Hippocampal formation (tissue), 2 donors: ENCODE measurements at regions not wholly inside any gene's neighbourhood (a gene's known extent, or its start where the extent isn't known, plus 50 kb on each side); places are given as distances from the start of the nearest gene placed in this dataset.

Experiments used
- DNase-seq, 2 donors: peaks; one replicate each; lab custom pipeline; 2025; lab: John Stamatoyannopoulos, UW

- no peak for DNase-seq
These were observed 359.7 kb downstream of the FAM181B start for GRCh38 chr11:82373781-82374542.

GRCh38 chr11:82365351-82365750 lies 368.3 kb downstream of the FAM181B start:
- DNase-seq: no peak

- DNase-seq: no peak
These were observed 377.3 kb downstream of the FAM181B start for GRCh38 chr11:82356316-82356715.

GRCh38 chr11:82355313-82355823 lies 378.3 kb downstream of the FAM181B start:
- no peak for DNase-seq

- no peak for DNase-seq
These were observed 406.8 kb downstream of the FAM181B start for GRCh38 chr11:82326853-82327252.

- no peak for DNase-seq
These were observed 412.5 kb downstream of the FAM181B start for GRCh38 chr11:82321206-82321605.

DNA sequence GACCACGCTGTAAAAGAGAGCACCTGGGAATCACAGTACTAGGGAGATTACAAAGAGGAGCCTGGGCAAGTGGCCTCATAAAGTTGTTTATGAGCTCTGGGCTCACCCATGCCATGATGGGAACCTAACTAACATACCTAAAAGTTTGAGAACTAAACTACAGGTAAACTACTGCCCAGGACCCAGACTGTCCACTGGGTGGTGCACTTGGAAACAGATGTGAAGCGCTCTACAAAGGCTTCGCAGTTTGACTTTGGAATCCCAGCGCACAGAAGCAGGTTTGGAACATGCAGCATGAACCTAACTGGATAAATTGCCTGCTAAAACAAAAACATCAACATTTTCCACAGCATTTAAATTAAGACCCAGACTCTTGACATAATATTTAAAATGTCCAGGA lies 418.6 kb downstream of the FAM181B start:
- peak in 1 of 2 donors; percentile 1 for DNase-seq

DNA sequence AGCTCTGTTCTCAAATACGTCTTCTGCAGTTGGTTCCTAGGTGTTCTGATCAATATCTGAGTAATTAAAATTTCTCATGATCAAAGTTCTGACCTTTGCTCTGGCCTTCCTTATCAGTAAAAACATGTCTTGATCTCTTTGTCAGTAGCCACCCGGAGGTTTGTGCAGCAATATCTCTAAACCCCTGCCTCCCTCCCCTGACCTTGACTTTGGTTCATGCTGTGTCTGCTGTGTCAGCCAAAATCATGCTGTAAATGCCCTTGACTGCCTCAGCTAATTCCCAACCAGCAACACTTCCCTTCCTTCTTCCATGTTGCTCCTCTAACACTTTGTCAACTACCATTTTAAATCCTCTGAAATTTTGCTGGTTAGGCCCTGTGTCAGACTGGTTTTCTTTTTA lies 424.7 kb downstream of the FAM181B start:
- DNase-seq: no peak

GRCh38 chr11:82305123-82305522 lies 428.5 kb downstream of the FAM181B start:
- no peak for DNase-seq

DNA sequence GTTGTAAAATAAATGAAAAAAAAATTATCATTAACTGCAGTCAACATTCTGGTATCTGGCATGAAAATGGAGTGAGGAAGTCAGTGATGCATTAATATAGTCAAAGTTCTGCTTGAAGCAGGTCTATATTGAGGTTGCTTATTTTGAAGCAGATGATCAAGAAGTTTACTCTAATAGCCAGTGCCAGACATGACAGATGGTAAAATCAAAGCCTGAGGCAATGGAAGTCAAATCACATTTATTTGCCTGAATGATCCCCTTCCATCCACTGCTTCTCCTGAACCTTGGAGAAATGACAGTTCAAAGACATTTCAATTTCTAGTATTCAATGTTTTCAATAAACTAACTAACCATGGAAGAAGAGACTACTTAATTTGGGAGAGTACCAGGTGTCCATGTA lies 430.0 kb downstream of the FAM181B start:
- no peak for DNase-seq

DNA sequence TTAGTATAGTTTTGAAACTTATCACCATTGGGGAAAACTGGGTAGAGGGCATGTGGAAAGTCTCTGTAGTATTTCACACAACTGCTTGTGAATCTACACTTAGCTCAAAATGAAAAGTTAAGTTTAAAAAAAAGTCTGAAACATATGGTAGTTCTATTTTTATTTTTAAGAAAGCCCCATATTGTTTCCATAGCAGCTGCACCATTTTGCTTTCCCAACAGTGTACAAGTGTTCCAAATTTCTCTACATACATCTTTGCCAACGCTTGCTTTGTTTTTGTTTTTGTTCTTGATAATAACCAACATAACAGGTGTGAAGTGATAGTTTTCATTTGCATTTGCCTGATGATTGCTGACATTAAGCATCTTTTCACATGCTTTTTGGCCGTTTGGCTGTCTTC lies 445.2 kb downstream of the FAM181B start:
- no peak for DNase-seq

DNA sequence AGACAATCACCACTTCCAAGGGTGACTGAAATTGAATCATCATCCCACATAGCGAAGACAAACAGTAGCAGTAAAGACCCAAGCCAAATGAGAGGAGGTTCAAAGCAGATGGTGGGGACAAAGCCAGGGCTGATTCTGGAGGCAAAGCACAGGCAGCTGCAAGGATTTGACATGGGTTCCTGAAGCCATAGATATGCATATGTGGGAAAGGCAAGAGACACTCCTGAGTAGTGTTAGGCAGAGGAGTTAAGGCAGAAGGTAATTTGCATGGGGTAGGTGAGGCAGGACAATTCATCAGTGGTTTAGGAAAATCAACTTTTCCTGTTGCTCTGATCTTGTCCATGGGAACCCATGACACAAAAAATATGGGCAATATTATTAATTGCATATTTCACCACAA lies 462.8 kb downstream of the FAM181B start:
- DNase-seq: no peak

DNA sequence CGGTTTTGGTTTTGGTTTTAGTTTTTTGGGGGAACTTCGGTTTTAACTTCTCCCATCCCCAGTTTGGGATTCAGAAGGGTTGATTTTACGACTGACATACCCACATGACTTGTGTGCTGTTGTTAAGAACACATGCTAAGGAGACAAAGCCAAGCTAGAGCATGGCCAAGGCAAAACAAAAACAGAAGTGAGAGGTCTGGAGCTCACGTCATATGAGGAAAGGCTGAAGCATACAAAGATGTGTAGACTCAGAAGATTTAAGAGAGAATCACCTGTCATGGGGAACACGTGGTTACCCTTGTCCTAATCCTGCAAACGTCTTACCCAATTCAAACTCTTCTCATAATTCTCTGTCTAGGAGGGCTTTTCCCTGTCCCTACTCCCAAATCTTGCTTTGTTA lies 465.0 kb downstream of the FAM181B start:
- no peak for DNase-seq

DNA sequence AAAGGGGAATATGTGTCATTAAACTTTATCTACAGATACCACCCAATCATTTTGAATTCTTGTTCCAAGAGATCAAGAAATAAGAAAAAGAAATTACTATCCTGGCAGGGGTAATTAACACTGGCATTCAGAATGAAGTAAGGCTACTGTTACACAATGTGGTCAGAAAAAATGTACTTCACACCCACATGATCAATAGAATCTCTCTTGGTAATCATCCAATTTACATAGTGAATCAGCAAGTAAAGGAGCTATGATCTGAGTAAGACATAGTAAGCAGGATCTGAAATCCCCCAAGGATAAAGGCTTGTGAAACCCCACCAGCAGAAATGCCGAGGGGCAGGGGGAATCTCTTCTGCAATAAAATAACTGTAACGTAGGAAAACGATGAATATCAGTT lies 466.5 kb downstream of the FAM181B start:
- DNase-seq: no peak

GRCh38 chr11:82261367-82261766 lies 472.3 kb downstream of the FAM181B start:
- DNase-seq: no peak

DNA sequence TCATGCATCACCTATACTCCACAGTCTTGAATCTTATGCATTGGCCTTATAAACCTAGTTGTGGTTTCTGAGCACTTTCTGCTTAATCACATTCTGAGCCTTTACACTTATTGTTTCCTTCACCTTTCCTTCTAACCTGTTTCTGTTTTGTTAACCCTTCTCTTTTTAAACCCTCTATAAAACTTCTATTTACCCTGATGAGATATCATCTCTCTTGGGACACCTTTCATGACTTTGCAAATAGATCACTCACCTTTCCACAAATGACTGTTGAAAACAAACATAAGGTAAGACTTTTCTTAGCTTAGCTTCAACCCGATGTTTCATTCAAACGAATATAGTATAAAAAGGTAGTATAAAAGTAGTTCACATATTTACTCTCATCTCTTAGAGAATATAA lies 483.6 kb downstream of the FAM181B start:
- DNase-seq: no peak

DNA sequence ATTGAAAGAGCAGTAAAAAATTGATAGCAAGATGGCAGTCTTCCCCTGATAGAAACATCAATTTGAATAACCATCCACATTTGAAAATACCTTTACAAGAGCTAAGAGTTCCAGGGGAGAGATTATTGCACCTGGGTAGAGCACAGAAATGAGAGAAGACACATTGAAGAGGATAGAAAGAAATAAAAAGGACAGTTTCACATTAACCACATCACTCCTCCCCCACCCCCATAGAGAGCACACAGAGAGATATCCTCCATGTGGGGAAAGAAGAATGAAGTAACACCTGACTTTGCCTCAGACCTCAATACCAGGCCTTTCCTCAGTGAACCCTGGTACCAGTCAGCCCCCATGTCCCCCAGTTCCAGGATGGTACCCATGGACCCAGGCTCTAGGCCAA lies 486.7 kb downstream of the FAM181B start:
- DNase-seq: no peak

DNA sequence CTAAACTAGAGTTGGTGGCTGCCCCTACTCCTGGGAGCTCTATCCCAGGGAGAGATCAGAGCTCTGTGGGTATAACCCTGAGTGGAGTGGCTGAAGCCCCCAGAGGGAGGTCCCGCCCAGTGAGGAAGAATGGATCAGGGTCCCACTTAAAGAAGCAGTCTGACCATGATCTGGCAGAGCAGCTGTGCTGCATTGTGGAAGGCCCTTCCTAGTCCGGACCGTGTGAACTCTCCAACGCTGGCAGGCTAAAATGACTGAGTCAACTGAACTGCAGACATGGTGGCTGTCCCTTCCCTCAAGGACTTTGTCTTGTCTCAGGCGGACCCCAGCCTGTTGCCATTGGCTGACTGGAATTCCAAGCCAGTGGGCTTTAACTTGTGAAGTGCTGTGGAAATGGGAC lies 494.2 kb downstream of the FAM181B start:
- no peak for DNase-seq

GRCh38 chr11:82234256-82234655 lies 499.4 kb downstream of the FAM181B start:
- no peak for DNase-seq

DNA sequence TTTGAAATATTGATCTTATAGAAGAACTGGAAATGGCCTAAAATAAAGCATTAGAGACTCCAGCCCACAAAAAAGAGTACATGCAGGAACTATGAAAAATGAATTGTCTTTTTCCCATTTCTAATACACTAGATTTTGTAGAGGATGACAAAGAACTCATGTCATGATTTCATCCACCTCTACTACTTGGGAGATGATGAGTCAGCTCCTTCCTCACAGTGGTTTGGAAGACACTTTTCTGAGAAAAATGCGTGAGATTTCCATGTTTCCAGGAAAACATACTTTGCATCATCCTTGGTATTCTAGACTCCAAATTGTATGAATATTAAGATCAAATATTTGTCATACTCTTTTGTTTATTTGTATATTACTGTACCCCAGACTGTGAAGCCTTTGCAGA lies 500.5 kb downstream of the FAM181B start:
- DNase-seq: no peak

GRCh38 chr11:82229341-82229740 lies 504.3 kb downstream of the FAM181B start:
- DNase-seq: peak in 1 of 2 donors; percentile 12

- no peak for DNase-seq
These were observed 507.7 kb downstream of the FAM181B start for GRCh38 chr11:82225930-82226329.

GRCh38 chr11:82225502-82225901 lies 508.2 kb downstream of the FAM181B start:
- DNase-seq: no peak
